ENCODE measurements at regions not wholly inside any gene's neighbourhood (a gene's known extent, or its start where the extent isn't known, plus 50 kb on each side); places are given as distances from the start of the nearest gene placed in this dataset.
"Not testable (repeated sequence)": the region's sequence is repeated elsewhere in the genome, so short reads cannot be mapped to it uniquely, and the experiment has no call there.

DNA sequence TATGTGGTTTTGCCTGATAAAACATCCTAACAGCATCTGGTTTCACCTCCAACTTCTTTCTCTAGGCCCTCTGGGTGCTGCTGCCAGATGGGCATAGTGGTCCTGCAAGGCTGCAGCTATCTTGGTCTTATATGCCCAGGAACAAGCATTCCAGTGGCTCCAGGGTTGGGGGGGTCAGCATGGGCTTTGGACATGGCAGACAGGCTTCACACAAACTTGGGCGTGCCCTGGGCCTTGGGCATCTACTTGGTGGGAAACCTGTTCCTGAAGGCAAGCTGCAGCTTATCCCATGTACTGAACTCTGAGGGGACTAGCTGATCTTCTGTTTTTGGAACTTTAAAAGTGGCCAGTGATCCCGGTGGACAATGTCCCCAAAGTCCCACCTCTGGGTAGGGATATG, 54.9 kb upstream of the ZNF678 start:
- DNase-seq (ENCODE audit: low spot score) = no peak
- intact Hi-C loops (cut with DNase I) = no loop called here

DNA sequence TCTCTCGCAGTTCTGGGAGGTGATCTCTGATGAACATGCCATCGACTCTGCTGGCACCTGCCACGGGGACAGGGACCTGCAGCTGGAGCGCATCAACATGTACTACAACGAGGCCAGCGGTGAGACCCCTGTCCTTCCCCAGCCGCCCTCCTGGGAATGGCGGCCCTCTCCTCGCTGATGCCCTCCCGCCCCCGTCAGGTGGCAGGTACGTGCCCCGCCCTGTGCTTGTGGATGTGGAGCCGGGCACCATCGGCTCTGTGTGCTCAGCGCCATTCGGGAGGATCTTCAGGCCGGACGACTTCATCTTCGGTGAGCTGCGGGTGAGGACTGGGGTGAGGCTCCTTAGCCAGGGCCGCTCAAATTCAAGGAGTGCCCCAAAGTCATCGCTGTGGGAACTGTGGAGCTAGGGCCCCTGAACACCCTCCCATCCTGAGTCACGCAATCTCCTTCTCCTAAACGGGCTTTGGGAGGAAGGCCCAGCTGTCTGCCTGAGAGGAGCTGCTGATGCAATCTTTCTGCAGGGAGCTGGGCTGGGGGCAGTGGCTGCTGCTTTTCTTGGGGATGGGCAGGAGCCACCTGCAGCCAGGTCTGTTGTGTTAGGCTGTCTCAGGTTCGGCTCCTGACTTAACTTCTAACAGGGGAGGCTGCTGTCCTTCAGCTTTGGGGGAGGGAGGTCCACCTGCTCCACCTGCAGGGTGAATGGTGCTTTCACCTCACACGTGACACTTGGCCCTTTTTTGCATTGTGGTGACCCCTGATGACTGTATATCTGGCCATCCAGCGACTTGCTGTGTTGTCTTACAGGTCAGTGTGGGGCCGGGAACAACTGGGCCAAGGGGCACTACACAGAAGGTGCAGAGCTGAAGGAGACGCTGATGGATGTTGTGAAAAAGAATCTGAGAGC, 56.6 kb upstream of the ZNF678 start:
- DNase-seq (ENCODE audit: low spot score); intact Hi-C loops (cut with DNase I): not testable (repeated sequence)

DNA sequence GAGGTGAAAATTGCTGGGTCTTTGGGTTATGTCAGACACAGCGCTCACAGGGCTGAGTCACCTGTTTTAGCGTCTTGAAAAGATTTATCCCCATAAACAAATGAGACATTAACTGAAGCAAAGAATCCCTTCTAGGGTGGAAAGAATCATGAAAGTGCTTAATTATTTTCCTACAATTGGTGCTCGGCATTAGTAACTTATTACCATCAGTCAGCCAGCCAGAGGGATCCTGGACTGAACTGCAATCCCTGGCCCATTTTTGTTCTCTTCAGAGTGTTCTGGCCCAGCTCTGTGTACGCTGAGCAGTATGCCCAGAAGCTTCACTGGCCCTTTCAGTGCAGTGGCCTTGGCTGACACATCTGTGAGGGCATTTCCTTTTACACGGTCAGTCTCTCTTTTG, 67.3 kb upstream of the ZNF678 start:
- intact Hi-C loops (cut with DNase I); DNase-seq (ENCODE audit: low spot score): not testable (repeated sequence)

DNA sequence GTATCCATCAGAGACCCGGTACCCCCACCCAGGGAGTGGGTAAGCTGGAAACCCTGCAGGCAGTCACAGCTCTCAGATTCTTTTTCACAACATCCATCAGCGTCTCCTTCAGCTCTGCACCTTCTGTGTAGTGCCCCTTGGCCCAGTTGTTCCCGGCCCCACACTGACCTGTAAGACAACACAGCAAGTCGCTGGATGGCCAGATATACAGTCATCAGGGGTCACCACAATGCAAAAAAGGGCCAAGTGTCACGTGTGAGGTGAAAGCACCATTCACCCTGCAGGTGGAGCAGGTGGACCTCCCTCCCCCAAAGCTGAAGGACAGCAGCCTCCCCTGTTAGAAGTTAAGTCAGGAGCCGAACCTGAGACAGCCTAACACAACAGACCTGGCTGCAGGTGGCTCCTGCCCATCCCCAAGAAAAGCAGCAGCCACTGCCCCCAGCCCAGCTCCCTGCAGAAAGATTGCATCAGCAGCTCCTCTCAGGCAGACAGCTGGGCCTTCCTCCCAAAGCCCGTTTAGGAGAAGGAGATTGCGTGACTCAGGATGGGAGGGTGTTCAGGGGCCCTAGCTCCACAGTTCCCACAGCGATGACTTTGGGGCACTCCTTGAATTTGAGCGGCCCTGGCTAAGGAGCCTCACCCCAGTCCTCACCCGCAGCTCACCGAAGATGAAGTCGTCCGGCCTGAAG, 69.3 kb upstream of the ZNF678 start:
- intact Hi-C loops (cut with DNase I); DNase-seq (ENCODE audit: low spot score): not testable (repeated sequence)

DNA sequence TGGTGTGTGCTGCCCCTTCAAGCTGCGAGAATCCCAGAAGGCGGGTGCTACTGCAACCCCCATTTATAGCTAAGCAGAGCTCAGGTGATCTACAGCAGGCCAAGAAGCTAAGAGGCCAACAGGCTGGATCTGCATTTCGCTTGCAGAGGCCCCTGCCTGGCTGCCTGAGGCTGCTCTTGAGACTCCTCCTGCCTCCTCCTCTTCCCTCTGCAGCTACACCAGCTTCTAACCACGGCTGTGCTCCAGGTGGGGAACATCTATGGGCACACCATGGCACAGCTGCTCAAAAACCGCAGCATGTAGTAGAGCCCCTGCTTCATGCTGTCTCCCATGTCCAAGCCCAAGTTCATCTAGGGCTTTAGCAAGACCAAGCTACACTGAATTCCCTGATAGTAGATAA, 72.9 kb upstream of the ZNF678 start:
- DNase-seq (ENCODE audit: low spot score) = no peak

DNA sequence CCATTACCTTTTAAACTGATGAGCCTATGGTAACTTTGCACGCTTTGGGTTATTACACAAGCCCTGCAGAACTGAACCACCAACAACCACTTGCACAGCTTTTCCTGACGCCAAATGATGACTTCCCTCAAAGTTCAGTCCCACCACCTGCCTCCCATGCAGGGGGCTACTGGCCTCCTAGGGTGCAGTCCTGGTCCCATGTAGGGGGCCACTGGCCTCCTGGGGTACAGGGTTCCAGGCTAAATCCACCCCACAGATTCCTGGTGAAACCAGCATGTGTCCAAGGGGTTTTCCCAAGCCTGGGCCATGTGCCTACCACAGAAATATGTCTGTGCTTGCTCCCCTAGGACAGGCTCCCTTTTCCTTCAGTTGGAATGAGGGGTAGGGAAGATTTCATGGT, 73.4 kb upstream of the ZNF678 start:
- no peak for DNase-seq (ENCODE audit: low spot score)

More for the DNA sequence above, 72.9 kb upstream of the ZNF678 start:
- intact Hi-C loops (cut with DNase I) = no loop called here

DNA sequence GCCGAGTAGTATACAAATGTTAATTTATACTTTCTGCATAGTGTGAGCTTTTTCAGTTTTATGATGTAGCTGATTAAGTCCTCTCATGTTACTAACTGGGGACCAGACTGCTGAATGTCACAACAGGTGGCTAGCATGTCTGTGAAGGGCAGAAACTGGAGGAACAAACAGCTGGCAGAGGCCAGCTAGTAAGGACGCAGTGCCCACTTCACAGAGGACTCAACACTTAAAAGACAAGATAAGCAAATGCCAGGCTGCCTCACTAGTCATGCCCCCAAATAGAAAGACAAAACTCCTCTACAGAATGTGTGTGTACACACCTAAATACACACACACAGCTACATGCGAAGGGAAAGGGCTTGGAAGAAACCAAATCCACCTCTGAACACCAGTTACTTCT, 73.8 kb upstream of the ZNF678 start:
- DNase-seq (ENCODE audit: low spot score) = no peak
- intact Hi-C loops (cut with DNase I) = loop anchor here (5.0 to 10.0 kb wide), 2 partner anchors 53 to 275 kb away; no protein-coding TSS in a partner anchor

More for the DNA sequence above, 73.4 kb upstream of the ZNF678 start:
- intact Hi-C loops (cut with DNase I) = no loop called here

DNA sequence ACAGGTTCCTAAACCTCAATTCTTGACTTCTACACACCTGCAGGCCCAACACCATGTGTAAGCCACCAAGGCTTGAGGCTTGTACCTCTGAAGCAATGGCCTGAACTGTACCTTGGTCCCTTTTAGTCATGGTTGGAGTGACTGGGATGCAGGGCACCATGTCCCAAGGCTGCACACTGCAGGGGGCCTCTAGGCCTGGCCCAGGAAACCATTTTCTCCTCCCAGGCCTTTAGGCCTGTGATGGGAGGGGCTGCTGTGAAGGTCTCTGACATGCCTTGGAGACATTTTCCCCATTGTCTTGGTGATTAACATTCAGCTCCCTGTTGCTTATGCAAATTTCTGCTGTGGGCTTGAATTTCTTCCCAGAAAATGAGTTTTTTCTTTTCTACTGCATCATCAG, 75.8 kb upstream of the ZNF678 start:
- DNase-seq (ENCODE audit: low spot score) = no peak
- intact Hi-C loops (cut with DNase I) = loop anchor here (5.0 to 10.0 kb wide), 2 partner anchors 55 to 277 kb away; no protein-coding TSS in a partner anchor

DNA sequence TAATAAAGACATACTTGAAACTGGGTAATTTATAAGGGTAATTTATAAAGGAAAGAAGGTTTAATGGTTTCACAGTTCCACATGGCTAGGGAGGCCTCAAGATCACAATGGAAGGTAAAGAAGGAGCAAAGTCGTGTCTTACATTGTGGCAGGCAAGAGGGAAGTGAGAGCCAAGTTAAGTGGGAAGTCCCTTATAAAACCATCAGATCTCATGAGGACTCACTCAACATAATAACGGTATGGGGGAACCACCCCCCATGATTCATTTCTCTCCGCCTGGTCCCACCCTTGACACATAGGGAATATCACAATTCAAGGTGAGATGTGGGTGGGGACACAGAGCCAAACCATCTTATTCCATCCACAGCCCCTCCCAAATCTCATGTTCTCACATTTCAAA, 76.8 kb upstream of the ZNF678 start:
- no peak for DNase-seq (ENCODE audit: low spot score)

DNA sequence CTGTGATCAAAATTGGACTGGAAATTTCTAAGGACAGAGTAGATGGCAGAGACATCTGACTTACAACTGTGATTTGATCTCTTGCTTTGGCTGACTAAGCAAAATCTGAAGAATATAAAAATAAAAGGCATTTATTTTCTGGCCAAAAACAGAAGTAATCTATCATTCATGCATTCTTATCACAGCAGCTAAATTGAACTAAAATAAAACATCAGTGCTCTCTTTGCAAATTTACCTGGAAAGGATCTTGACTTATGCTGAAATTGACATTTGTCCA, 81.4 kb upstream of the ZNF678 start:
- intact Hi-C loops (cut with DNase I) = loop anchor here (2.0 to 10.0 kb wide), 3 partner anchors 250 to 473 kb away; no protein-coding TSS in a partner anchor
- no peak for DNase-seq (ENCODE audit: low spot score)

More for the DNA sequence above, 76.8 kb upstream of the ZNF678 start:
- intact Hi-C loops (cut with DNase I) = loop anchor here (5.0 to 10.0 kb wide), 2 partner anchors 56 to 278 kb away; no protein-coding TSS in a partner anchor

DNA sequence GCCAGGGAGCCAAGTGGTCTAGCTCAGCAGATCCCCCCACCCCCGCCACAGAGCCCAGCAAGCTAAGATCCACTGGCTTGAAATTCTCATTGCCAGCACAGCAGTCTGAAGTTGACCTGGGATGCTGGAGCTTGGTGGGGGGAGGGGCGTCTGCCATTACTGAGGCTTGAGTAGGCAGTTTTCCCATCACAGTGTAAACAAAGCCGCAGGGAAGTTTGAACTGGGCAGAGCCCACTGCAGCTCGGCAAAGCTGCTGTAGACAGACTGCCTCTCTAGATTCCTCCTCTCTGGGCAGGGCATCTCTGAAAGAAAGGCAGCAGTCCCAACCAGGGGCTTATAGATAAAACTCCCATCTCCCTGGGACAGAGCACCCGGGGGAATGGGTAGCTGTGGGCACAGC, 89.3 kb upstream of the ZNF678 start:
- intact Hi-C loops (cut with DNase I); DNase-seq (ENCODE audit: low spot score): not testable (repeated sequence)

DNA sequence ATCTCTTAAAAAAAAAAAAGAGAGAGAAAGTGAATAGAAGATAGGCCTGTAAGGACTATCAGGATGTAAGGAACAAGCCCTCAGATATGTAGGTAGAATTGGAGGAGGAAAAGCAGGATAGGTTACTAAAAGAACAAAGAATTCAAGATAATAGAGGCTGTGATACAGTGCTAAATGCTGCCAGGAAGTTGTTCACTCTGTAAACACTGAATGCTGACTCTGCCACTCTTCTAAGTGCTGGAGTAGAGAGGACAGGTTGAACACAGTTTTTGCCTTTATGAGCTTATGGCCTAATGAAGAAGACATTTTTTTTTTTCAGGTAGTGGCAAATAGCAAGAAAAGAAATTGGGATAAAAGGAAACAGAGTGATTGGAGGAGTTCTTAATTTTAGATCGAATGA, 90.6 kb upstream of the ZNF678 start:
- intact Hi-C loops (cut with DNase I) = no loop called here
- no peak for DNase-seq (ENCODE audit: low spot score)

DNA sequence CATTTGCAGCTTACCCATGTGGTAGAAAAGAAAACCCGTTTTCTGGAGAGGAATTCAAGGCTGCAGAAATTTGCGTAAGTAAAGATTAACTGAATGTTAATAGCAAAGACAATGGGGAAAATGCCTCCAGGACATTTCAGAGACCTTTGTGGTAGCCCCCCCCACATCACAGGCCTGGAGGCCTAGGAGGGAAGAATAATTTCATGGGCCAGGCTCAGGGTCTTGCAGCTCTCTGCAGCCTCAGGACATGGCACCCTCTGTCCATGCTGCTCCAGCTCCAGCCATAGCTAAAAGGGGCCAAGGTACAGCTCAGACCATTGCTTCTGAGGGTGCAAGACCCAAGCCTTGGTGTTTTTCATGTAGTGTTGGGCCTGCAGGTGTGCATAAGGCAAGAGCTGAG, 92.7 kb upstream of the ZNF678 start:
- DNase-seq (ENCODE audit: low spot score) = no peak

DNA sequence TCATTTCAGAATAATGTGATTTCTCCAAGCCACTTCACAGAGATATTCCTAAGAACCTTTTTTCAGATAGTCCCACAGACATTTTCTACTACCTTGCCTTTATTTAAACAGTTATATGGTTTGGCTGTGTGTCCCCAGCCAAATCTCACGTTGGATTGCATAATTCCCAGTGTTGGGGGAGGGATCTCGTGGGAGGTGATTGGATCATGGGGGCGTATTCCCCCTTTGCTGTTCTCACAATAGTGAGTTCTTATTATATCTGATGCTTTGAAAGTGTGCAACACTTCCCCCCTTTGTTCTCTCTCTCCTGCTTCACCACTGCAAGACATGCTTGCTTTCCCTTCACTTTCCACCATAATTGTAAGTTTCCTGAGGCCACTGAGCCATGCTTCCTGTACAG, 93.6 kb upstream of the ZNF678 start:
- intact Hi-C loops (cut with DNase I) = no loop called here
- no peak for DNase-seq (ENCODE audit: low spot score)

More for the DNA sequence above, 92.7 kb upstream of the ZNF678 start:
- intact Hi-C loops (cut with DNase I) = no loop called here

DNA sequence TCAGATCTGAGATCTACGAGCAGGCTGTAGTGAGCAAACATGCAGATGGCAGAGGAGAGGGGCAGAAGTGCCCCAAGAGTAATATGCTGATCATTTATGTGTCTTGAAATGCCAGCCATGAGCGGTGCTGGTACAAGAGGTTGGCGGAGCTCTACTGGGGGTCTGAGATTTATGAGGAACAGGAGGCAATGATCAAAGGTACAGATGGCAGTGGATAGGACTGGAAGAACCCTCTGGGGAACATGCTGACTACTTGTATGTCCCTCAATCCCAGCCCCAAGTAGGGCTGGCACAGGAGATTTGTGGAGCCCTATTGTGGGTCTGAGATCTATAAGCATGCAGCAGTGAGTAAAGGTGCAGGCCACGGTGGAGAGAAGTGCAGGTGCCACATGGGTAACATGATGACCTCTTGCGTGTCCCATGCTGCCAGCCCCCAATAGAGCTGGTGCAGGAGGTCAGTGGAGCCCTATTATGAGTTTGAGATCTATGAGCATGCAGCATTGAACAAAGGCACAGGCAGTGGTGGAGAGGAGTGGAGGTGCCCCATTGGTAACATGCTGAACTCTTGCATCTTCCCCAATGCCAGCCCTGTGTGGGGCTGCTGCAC, 97.2 kb upstream of the ZNF678 start:
- DNase-seq (ENCODE audit: low spot score) = no peak
- intact Hi-C loops (cut with DNase I) = no loop called here

DNA sequence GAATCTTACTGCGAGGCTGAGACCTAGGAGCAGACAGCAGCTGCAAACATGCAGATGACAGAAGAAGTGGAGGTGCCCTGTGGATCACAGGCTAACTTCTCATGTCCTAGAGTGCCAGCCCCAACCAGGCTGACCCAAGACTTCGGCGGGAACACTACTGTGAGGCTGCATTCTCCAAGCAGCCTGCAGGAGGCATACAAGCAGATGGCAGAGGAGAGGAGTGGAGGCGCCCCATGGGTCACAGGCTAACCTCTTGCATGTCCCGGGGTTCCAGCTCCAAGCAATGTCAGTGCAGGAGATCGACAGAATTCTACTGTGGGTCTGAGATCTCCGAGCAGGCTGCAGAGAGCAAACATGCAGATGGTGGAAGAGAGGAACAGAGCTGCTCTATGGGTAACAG, 98.1 kb upstream of the ZNF678 start:
- intact Hi-C loops (cut with DNase I) = no loop called here
- no peak for DNase-seq (ENCODE audit: low spot score)

DNA sequence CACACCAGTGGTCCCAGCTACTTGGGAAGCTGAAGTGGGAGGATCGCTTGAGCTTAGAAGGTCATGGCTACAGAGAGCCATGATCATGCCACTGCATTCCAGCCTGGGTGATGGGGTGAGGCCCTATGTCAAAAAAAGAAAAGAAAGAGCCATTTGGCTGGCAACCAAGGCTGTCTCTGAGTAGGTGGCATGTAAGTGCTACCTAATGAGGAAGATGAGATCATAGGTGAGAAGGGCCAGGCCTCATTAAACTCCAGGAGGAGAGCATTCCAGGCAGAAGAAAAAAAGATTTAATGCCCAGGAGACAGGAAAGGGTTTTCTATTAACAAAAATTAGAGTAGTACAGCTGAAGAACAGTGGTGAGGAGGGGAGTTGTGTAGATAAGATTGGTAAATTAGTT, 103.4 kb upstream of the ZNF678 start:
- intact Hi-C loops (cut with DNase I) = no loop called here

DNA sequence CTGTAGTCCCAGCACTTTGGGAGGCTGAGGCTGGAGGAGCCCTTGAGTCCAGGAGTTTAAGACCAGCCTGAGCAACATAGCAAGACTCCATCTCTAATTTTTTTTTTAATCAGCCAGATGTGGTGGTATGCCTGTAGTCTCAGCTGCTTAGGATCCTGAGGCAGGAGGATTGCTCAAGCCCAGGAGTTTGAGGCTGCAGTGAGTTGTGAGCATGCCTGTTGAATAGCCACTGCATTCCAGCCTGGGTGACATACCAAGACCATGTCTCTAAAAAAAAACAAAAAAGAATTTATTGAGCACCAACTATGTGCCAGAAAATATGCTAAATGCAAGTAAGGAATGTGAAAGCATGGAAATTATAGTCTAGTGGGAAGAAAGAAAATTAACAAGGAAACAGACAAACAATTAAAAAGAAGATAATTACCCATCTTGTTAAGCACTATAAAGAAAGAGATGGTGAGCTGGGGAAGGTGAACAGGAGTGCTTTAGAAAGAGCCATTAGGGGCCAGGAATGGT, 104.0 kb upstream of the ZNF678 start:
- no peak for DNase-seq (ENCODE audit: low spot score)
- intact Hi-C loops (cut with DNase I) = no loop called here

More for the DNA sequence above, 103.4 kb upstream of the ZNF678 start:
- no peak for DNase-seq (ENCODE audit: low spot score)

DNA sequence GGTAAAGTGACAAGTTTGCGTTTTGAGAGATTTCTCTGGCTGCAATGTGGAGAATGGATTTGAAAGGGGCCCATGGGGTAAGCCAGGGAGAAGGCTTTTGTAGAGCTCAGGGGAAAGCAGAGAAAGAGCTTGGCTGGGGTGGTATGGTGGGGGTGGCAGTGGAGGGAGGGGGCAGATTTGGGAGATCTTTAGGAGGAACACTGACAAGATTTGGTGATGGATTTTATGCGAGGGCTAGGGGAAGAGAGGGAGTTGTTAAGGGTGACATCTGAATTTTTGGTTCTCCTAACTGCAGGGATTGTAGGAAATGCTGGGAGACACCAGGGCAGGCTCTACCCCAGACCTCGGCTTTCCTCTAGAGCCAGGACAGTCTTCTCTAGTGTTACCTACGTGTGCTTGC, 108.7 kb upstream of the ZNF678 start:
- intact Hi-C loops (cut with DNase I) = no loop called here
- DNase-seq (ENCODE audit: low spot score) = no peak

All from cardiac septum (tissue), 1 donor.